Hepatocyte (in vitro differentiated cells): ENCODE measurements at regions not wholly inside any gene's neighbourhood (a gene's known extent, or its start where the extent isn't known, plus 50 kb on each side); places are given as distances from the start of the nearest gene placed in this dataset.

Experiments
- DNase-seq: peaks from one replicate; pipeline ENCODE4 v3.0.0-alpha.2; 2016; ENCODE audit warnings: low spot score
- H2AFZ ChIP-seq: fragments of 200-600 bp; sonication (generic); 2 replicates; pipeline ENCODE4 v1.6.0; 2016; ENCODE audit warnings: antibody characterized with exemption, mild to moderate bottlenecking
- H3K27ac ChIP-seq: fragments of 200-600 bp; sonication (generic); 2 replicates; pipeline ENCODE4 v1.5.1; 2016; ENCODE audit warnings: mild to moderate bottlenecking
- H3K27me3 ChIP-seq: fragments of 200-600 bp; sonication (generic); 2 replicates; pipeline ENCODE4 v1.6.1; 2016
- H3K36me3 ChIP-seq: fragments of 200-600 bp; sonication (generic); replicated peaks from 2 replicates; pipeline ENCODE4 v1.5.1; 2016; ENCODE audit warnings: low read depth; ENCODE audit not compliant: insufficient read depth
- H3K4me1 ChIP-seq: fragments of 200-600 bp; sonication (generic); 2 replicates; pipeline ENCODE4 v1.5.1; 2016; ENCODE audit warnings: mild to moderate bottlenecking, moderate library complexity; ENCODE audit not compliant: insufficient read depth
- H3K4me2 ChIP-seq: fragments of 200-600 bp; sonication (generic); 2 replicates; pipeline ENCODE4 v1.6.0; 2016
- H3K4me3 ChIP-seq: fragments of 200-600 bp; sonication (generic); 2 replicates; pipeline ENCODE4 v1.5.1; 2016; ENCODE audit warnings: mild to moderate bottlenecking
- H3K79me2 ChIP-seq: fragments of 200-600 bp; sonication (generic); 2 replicates; pipeline ENCODE4 v1.6.0; 2017; ENCODE audit warnings: mild to moderate bottlenecking
- H3K9me2 ChIP-seq: fragments of 200-600 bp; sonication (generic); replicated peaks from 2 replicates; pipeline ENCODE4 v1.6.0; 2017; ENCODE audit warnings: mild to moderate bottlenecking; ENCODE audit not compliant: insufficient read depth
- H3K9me3 ChIP-seq: fragments of 200-600 bp; sonication (generic); 2 replicates; pipeline ENCODE4 v1.5.1; 2016; ENCODE audit warnings: low read depth, mild to moderate bottlenecking
- H4K20me1 ChIP-seq: fragments of 200-600 bp; sonication (generic); 2 replicates; pipeline ENCODE4 v1.6.0; 2016; ENCODE audit warnings: mild to moderate bottlenecking; ENCODE audit not compliant: insufficient read depth, poor library complexity, severe bottlenecking
- EZH2 ChIP-seq: fragments of 200-600 bp; sonication (generic); IDR thresholded peaks from 2 replicates; pipeline ENCODE4 v1.6.1; 2016; ENCODE audit warnings: antibody characterized with exemption, mild to moderate bottlenecking, borderline replicate concordance
- EZH2phosphoT487 ChIP-seq: fragments of 200-600 bp; sonication (generic); IDR thresholded peaks from one replicate; pipeline ENCODE4 v1.6.1; 2018; ENCODE audit warnings: antibody characterized with exemption, mild to moderate bottlenecking, low read depth, moderate library complexity; ENCODE audit not compliant: unreplicated experiment, severe bottlenecking
- WGBS: methylation state at CpG from one replicate; pipeline ENCODE4 v1.1.6; 2016; ENCODE audit warnings: low lambda C conversion rate; ENCODE audit errors: missing lambda C conversion rate; 5-methylcytosine and 5-hydroxymethylcytosine counted together
- TF ChIP-seq, protein P1 (sequence below): fragments of 200-600 bp; sonication (generic); IDR thresholded peaks from 2 replicates; pipeline ENCODE4 v1.5.1; 2016; ENCODE audit warnings: antibody characterized with exemption, mild to moderate bottlenecking; ENCODE audit not compliant: poor library complexity

DNA sequence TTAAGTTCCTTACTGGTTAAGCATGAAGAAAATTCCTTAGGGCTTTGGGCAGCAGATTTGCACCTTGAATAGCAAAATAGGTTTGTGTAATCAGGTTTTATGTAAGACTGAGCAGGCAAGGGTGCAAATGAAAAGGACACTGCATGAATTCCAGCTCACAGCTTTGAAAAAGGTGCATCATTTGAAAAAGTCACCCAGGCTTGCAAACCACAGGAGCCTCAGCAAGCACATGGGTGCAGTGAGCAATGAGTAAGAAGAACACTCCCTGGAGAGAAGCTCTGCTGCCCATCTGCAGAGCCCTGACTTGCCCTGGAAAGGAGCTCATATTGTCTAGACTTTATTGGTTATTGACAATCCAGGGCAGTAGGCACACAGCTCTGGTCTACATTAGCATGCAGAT lies 165.6 kb upstream of the KCNJ16 start:
- peaks cover 18% of the 10 kb centered on the region for H3K4me1 ChIP-seq
- no peak for DNase-seq
- no peak overlapping the region for H3K27ac ChIP-seq
- H3K27me3 ChIP-seq, result no peaks in the 10 kb centered on the region
- TF ChIP-seq EZH2 (no peak), EZH2phosphoT487 (no peak)
- TF ChIP-seq, protein P1, sequence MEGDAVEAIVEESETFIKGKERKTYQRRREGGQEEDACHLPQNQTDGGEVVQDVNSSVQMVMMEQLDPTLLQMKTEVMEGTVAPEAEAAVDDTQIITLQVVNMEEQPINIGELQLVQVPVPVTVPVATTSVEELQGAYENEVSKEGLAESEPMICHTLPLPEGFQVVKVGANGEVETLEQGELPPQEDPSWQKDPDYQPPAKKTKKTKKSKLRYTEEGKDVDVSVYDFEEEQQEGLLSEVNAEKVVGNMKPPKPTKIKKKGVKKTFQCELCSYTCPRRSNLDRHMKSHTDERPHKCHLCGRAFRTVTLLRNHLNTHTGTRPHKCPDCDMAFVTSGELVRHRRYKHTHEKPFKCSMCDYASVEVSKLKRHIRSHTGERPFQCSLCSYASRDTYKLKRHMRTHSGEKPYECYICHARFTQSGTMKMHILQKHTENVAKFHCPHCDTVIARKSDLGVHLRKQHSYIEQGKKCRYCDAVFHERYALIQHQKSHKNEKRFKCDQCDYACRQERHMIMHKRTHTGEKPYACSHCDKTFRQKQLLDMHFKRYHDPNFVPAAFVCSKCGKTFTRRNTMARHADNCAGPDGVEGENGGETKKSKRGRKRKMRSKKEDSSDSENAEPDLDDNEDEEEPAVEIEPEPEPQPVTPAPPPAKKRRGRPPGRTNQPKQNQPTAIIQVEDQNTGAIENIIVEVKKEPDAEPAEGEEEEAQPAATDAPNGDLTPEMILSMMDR, result no peak
- no peaks in the 10 kb centered on the region for H3K9me3 ChIP-seq
- H2AFZ ChIP-seq, result no peak overlapping the region
- H3K36me3 ChIP-seq, result no peaks in the 10 kb centered on the region
- H3K79me2 ChIP-seq, result no peaks in the 10 kb centered on the region
- no peak overlapping the region for H3K4me3 ChIP-seq
- no peaks in the 10 kb centered on the region for H4K20me1 ChIP-seq
- no peaks in the 10 kb centered on the region for H3K9me2 ChIP-seq
- no peak overlapping the region for H3K4me2 ChIP-seq

DNA sequence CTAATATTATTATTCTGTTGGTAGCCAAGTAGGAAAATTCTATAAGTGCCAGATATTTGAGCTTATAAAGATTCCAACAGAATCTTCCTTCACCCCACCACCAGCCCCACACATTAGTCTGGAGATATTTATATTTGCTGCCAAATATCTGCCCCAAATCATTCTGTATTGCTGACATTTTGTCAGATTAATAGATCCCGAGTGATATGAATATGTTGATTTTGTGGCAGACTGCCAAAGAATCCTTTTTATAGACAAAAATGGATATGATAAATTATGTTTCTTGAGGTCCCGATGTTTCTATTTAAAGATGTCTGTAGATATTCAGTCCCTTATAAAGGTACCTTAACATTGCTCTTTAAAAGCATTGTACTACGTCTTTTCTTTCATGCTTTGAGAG lies 162.2 kb upstream of the KCNJ16 start:
- no peaks in the 10 kb centered on the region for H3K36me3 ChIP-seq
- no peaks in the 10 kb centered on the region for H3K9me2 ChIP-seq
- 76% methylated on average over 3 of the region's 3 CpGs for WGBS
- no peaks in the 10 kb centered on the region for H3K9me3 ChIP-seq
- no peak for TF ChIP-seq EZH2phosphoT487
- no peak for TF ChIP-seq EZH2
- TF ChIP-seq, protein P1, result no peak
- H3K27me3 ChIP-seq, result no peaks in the 10 kb centered on the region
- peaks cover 12% of the 10 kb centered on the region for H3K4me1 ChIP-seq
- peak overlapping the region; percentile 43 for H3K4me2 ChIP-seq
- H3K27ac ChIP-seq, result no peak overlapping the region
- H4K20me1 ChIP-seq, result no peaks in the 10 kb centered on the region
- no peaks in the 10 kb centered on the region for H3K79me2 ChIP-seq
- no peak overlapping the region for H3K4me3 ChIP-seq
- no peak overlapping the region for H2AFZ ChIP-seq
- DNase-seq, result no peak

DNA sequence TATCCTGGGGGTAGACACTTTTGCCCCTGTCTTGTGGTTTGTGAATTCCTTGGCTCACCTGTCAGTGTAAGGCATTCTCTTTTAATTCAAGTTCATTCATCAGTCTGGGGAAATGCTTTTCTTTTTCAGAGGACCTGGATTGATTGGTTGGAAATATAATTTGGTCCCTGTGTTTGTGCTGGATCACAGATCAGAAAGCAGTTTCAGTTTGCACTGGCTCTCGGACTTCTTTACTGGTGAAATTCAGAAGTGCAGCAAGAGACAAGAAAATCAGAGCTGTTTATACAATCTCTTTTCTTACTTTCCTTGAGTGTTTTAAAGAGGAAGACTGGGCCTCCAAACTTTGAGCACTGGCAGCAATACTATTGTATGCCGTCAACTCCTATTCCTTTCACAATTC lies 161.8 kb upstream of the KCNJ16 start:
- Histone ChIP-seq H3K4me1 (peaks cover 8% of the 10 kb centered on the region), H3K4me2 (peak overlapping the region; percentile 43)

More for the DNA sequence above, 161.8 kb upstream of the KCNJ16 start:
- Histone ChIP-seq H3K27me3 (no peaks in the 10 kb centered on the region), H3K4me3 (no peak overlapping the region), H4K20me1 (no peaks in the 10 kb centered on the region), H3K36me3 (no peaks in the 10 kb centered on the region), H3K27ac (no peak overlapping the region), H3K9me3 (no peaks in the 10 kb centered on the region), H3K9me2 (no peaks in the 10 kb centered on the region), H3K79me2 (no peaks in the 10 kb centered on the region), H2AFZ (no peak overlapping the region)
- WGBS, result 75% methylated on average over 2 of the region's 2 CpGs
- TF ChIP-seq EZH2phosphoT487 (no peak), EZH2 (no peak)
- TF ChIP-seq, protein P1, result no peak
- DNase-seq, result no peak
